Fibroblast of lung (primary cell): ENCODE measurements at regions not wholly inside any gene's neighbourhood (a gene's known extent, or its start where the extent isn't known, plus 50 kb on each side); places are given as distances from the start of the nearest gene placed in this dataset.

Experiments
- DNase-seq, 2 donors: peaks; one replicate each; pipeline versions ENCODE4 v3.0.0 to v3.0.0-alpha.2; 2010; ENCODE audit warnings: low read depth in 2 of 2
- H2AFZ ChIP-seq: 2 replicates; pipeline ENCODE4 v1.5.1; 2012; ENCODE audit warnings: low read length, control low read depth, inconsistent platforms
- H3K27ac ChIP-seq: 2 replicates; pipeline ENCODE4 v1.5.1; 2011; ENCODE audit warnings: low read length, control low read depth; ENCODE audit not compliant: insufficient read depth
- H3K27me3 ChIP-seq: 2 replicates; pipeline ENCODE4 v1.5.1; 2011; ENCODE audit warnings: mild to moderate bottlenecking, low read length; ENCODE audit not compliant: control insufficient read depth, insufficient read depth
- H3K36me3 ChIP-seq: 2 replicates; pipeline ENCODE4 v1.5.1; 2011; ENCODE audit warnings: low read length; ENCODE audit not compliant: control insufficient read depth, insufficient read depth
- H3K4me1 ChIP-seq: 2 replicates; pipeline ENCODE4 v1.5.1; 2011; ENCODE audit warnings: low read length; ENCODE audit not compliant: control insufficient read depth, insufficient read depth; ENCODE audit errors: extremely low read depth
- H3K4me2 ChIP-seq: 2 replicates; pipeline ENCODE4 v1.5.1; 2011; ENCODE audit warnings: low read length, control low read depth; ENCODE audit not compliant: insufficient read depth; ENCODE audit errors: extremely low read depth
- H3K4me3 ChIP-seq, 4 experiments: fragments of 200-600 bp in 1 of 4; sonication (generic) in 1 of 4; replicated peaks in 1 of 4; 2 replicates each; pipeline ENCODE4 v1.5.1; 2011 to 2016; ENCODE audit warnings: low read length in 4 of 4, low read depth in 3 of 4, mild to moderate bottlenecking in 3 of 4, control low read depth in 2 of 4, inconsistent platforms in 1 of 4, mixed read lengths in 1 of 4; ENCODE audit not compliant: insufficient read depth in 1 of 4; ENCODE audit errors: control extremely low read depth in 1 of 4
- H3K79me2 ChIP-seq: 2 replicates; pipeline ENCODE4 v1.5.1; 2012; ENCODE audit warnings: mild to moderate bottlenecking, low read length, inconsistent platforms; ENCODE audit not compliant: control insufficient read depth, insufficient read depth
- H3K9ac ChIP-seq: 2 replicates; pipeline ENCODE4 v1.5.1; 2011; ENCODE audit warnings: mild to moderate bottlenecking, low read length, control low read depth; ENCODE audit not compliant: insufficient read depth
- H3K9me3 ChIP-seq: 2 replicates; pipeline ENCODE4 v1.5.1; 2012; ENCODE audit warnings: low read depth, low read length; ENCODE audit not compliant: control insufficient read depth, insufficient read depth
- H4K20me1 ChIP-seq: 2 replicates; pipeline ENCODE4 v1.5.1; 2011; ENCODE audit warnings: low read length; ENCODE audit not compliant: control insufficient read depth, insufficient read depth; ENCODE audit errors: extremely low read depth
- EZH2 ChIP-seq: IDR thresholded peaks from 2 replicates; pipeline ENCODE4 v1.5.1; 2012; ENCODE audit warnings: low read length, control low read depth, mild to moderate bottlenecking; ENCODE audit errors: missing control alignments
- TF ChIP-seq, protein P1 (sequence below), 2 donors: IDR thresholded peaks in 1 of 2; conservative IDR thresholded peaks in 1 of 2; 1 replicate in 1 of 2; 2 replicates in 1 of 2; pipeline ENCODE4 v1.5.1; 2011 to 2012; ENCODE audit warnings: low read length in 2 of 2, control low read depth in 1 of 2, inconsistent platforms in 1 of 2, low read depth in 1 of 2, mild to moderate bottlenecking in 1 of 2

DNA sequence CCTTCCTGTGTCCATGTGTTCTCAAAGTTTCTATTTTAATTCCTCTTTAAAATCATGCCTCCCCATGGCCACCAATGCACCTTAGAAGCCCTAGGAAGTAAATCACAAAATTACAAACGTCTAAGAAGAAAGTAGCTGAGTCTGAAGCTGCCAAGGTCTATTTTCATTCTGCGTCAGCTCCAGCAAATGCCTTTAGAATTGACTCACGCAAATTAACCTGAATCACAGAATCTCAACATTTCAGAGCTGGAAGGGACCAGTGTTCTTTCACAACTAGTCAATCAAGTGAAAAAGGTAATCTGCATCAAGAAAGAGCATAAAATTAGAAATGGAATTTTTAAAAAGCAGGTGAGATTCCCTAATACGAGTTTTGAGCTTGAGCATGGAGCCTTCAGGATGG lies 1017.6 kb downstream of the SORCS3 start:
- DNase-seq, result peak in 1 of 2 donors; percentile 6
- H3K4me3 ChIP-seq, result no peak overlapping the region
- no peak overlapping the region for H3K9ac ChIP-seq
- no peak overlapping the region for H3K27ac ChIP-seq
- H3K9me3 ChIP-seq, result no peaks in the 10 kb centered on the region
- no peaks in the 10 kb centered on the region for H3K27me3 ChIP-seq
- TF ChIP-seq EZH2, result no peak
- TF ChIP-seq, protein P1, sequence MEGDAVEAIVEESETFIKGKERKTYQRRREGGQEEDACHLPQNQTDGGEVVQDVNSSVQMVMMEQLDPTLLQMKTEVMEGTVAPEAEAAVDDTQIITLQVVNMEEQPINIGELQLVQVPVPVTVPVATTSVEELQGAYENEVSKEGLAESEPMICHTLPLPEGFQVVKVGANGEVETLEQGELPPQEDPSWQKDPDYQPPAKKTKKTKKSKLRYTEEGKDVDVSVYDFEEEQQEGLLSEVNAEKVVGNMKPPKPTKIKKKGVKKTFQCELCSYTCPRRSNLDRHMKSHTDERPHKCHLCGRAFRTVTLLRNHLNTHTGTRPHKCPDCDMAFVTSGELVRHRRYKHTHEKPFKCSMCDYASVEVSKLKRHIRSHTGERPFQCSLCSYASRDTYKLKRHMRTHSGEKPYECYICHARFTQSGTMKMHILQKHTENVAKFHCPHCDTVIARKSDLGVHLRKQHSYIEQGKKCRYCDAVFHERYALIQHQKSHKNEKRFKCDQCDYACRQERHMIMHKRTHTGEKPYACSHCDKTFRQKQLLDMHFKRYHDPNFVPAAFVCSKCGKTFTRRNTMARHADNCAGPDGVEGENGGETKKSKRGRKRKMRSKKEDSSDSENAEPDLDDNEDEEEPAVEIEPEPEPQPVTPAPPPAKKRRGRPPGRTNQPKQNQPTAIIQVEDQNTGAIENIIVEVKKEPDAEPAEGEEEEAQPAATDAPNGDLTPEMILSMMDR (conservative IDR thresholded peaks at IDR 0.05 in 1 of 2, IDR thresholded peaks at IDR 0.05 in 1 of 2; ENCODE audit: low read depth in 1 of 2, low read length in 2 of 2), result no peak
- H2AFZ ChIP-seq, result no peak overlapping the region
- H3K36me3 ChIP-seq, result no peaks in the 10 kb centered on the region
- H3K79me2 ChIP-seq, result no peaks in the 10 kb centered on the region
- H3K4me1 ChIP-seq, result no peaks in the 10 kb centered on the region
- no peak overlapping the region for H3K4me2 ChIP-seq
- no peaks in the 10 kb centered on the region for H4K20me1 ChIP-seq

- Histone ChIP-seq H3K4me1 (no peaks in the 10 kb centered on the region), H3K4me2 (no peak overlapping the region), H3K9me3 (no peaks in the 10 kb centered on the region), H3K36me3 (no peaks in the 10 kb centered on the region), H3K27ac (no peak overlapping the region), H3K27me3 (no peaks in the 10 kb centered on the region), H3K4me3 (no peak overlapping the region), H4K20me1 (no peaks in the 10 kb centered on the region), H2AFZ (no peak overlapping the region), H3K79me2 (no peaks in the 10 kb centered on the region), H3K9ac (no peak overlapping the region)
- TF ChIP-seq EZH2, result no peak
- TF ChIP-seq, protein P1 (conservative IDR thresholded peaks at IDR 0.05 in 1 of 2, IDR thresholded peaks at IDR 0.05 in 1 of 2; ENCODE audit: low read depth in 1 of 2, low read length in 2 of 2), result no peak
- DNase-seq, result no peak
Measured at GRCh38 chr10:105656856-105657255, 1015.8 kb downstream of the SORCS3 start.

DNA sequence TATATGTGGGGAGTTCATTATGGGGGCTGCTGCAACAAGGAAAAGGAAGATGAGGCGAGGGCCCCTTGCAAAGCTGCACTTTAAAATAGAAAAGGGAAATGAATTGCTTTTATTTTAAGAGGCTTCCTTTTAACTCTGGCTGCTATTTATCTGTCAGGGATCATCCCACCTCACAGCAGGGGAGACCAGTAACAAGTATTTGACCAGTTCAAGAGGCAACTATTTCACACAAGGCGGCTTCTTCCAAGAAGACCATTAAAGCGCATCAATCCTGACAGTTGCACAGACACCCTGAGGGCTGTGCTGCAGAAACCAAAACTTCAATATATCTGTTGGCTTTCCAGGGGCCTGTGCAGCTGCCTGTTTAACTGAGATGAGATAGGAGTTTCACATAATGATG lies 1009.2 kb downstream of the SORCS3 start:
- Histone ChIP-seq H4K20me1 (no peaks in the 10 kb centered on the region), H3K9me3 (no peaks in the 10 kb centered on the region), H3K9ac (no peak overlapping the region), H3K4me3 (no peak overlapping the region), H3K79me2 (no peaks in the 10 kb centered on the region), H3K4me2 (no peak overlapping the region), H3K4me1 (no peaks in the 10 kb centered on the region), H3K27me3 (no peaks in the 10 kb centered on the region), H2AFZ (no peak overlapping the region), H3K36me3 (no peaks in the 10 kb centered on the region), H3K27ac (no peak overlapping the region)
- no peak for TF ChIP-seq EZH2
- TF ChIP-seq, protein P1 (conservative IDR thresholded peaks at IDR 0.05 in 1 of 2, IDR thresholded peaks at IDR 0.05 in 1 of 2; ENCODE audit: low read depth in 1 of 2, low read length in 2 of 2), result no peak
- no peak for DNase-seq
